Ishikawa (cell line): ENCODE measurements at regions not wholly inside any gene's neighbourhood (a gene's known extent, or its start where the extent isn't known, plus 50 kb on each side); places are given as distances from the start of the nearest gene placed in this dataset.

Source experiments
- EP300 ChIP-seq: IDR thresholded peaks from 2 replicates; pipeline ENCODE4 v1.6.1; 2012; ENCODE audit warnings: borderline replicate concordance
- RAD21 ChIP-seq: IDR thresholded peaks from 2 replicates; pipeline ENCODE4 v1.6.1; 2012; ENCODE audit warnings: low read depth
- REST ChIP-seq: IDR thresholded peaks from 2 replicates; pipeline ENCODE4 v1.6.1; 2012; ENCODE audit warnings: low read depth, mild to moderate bottlenecking
- ZBTB7A ChIP-seq: IDR thresholded peaks from 2 replicates; pipeline ENCODE4 v1.6.1; 2012; ENCODE audit warnings: low read depth

GRCh38 chr4:140233791-140234696 is 80.1 kb upstream of the MAML3 start:
- TF ChIP-seq RAD21 (no peak), EP300 (no peak), REST (no peak), ZBTB7A (no peak)
